Adrenal gland (tissue), 9 donors: ENCODE measurements at regions not wholly inside any gene's neighbourhood (a gene's known extent, or its start where the extent isn't known, plus 50 kb on each side); places are given as distances from the start of the nearest gene placed in this dataset.

Experiments used
- DNase-seq, 7 donors: peaks; one replicate each; pipeline ENCODE4 v3.0.0-alpha.2; 2019 to 2020
- H3K27ac ChIP-seq, 5 donors: fragments of 200-600 bp; sonication (generic) in 4 of 5; 1 replicate in 3 of 5; 2 replicates in 2 of 5; pipeline versions ENCODE4 v1.5.1 to v1.8.0; 2016 to 2020; ENCODE audit warnings: mild to moderate bottlenecking in 1 of 5
- H3K27me3 ChIP-seq: fragments of 200-600 bp; 2 replicates; pipeline ENCODE4 v1.8.0; 2021
- H3K36me3 ChIP-seq, 2 donors: fragments of 200-600 bp; replicated peaks in 1 of 2; 1 replicate in 1 of 2; 2 replicates in 1 of 2; pipeline versions ENCODE4 v1.5.1 to v1.8.0; 2018 to 2022
- H3K4me1 ChIP-seq, 2 donors: fragments of 200-600 bp; replicated peaks in 1 of 2; 1 replicate in 1 of 2; 2 replicates in 1 of 2; pipeline versions ENCODE4 v1.5.1 to v1.8.0; 2018 to 2021
- H3K4me3 ChIP-seq, 4 donors: fragments of 200-600 bp; sonication (generic) in 3 of 4; one replicate each; pipeline ENCODE4 v1.5.1; 2016 to 2018
- H3K9me3 ChIP-seq, 3 donors: fragments of 200-600 bp; sonication (generic) in 1 of 3; replicated peaks in 1 of 3; 1 replicate in 2 of 3; 2 replicates in 1 of 3; pipeline versions ENCODE4 v1.5.1 to v1.8.0; 2016 to 2021
- CTCF ChIP-seq, 6 experiments: fragments of 450-650 bp in 4 of 6; fragments of 200-600 bp in 2 of 6; sonication (generic) in 1 of 6; IDR thresholded peaks; 1 replicate in 5 of 6; 2 replicates in 1 of 6; pipeline versions ENCODE4 v1.5.1 to v1.8.0; 2016 to 2021; ENCODE audit warnings: antibody characterized with exemption in 6 of 6, mild to moderate bottlenecking in 2 of 6, moderate library complexity in 1 of 6
- POLR2A ChIP-seq, 2 donors: fragments of 450-650 bp; IDR thresholded peaks; one replicate each; pipeline ENCODE4 v1.6.1; 2017; ENCODE audit warnings: antibody characterized with exemption in 2 of 2, mild to moderate bottlenecking in 2 of 2, moderate library complexity in 1 of 2
- WGBS, 4 donors: extraction: QIAGEN DNeasy Blood & Tissue Kit in 2 of 4; methylation state at CpG; one replicate each; pipeline versions ENCODE4 v1.1.5 to v1.1.7; 2013 to 2017; 5-methylcytosine and 5-hydroxymethylcytosine counted together
- intact Hi-C, 2 donors: fragments of 100-400 bp; cut with DNase I; formaldehyde crosslinking; loops; one replicate each; pipeline versions ENCODE4 v1.14.1 to v1.15.0; 2022 to 2023
- donor health status: healthy with polysubstance abuse.
- donor health status: Bipolar disorder and iron deficiency.
- donor health status: DM: yes; HTN: yes; CAD: no.
- donor health status: DM: no; HTN: no; CAD: no.
- donor health status: DM: no; HTN: no; CAD: no.

GRCh38 chr2:171217330-171217729 is 56.6 kb upstream of the TLK1 start:
- WGBS, 4 donors = 68 to 81% (median 78%) methylated on average over 2 of the region's 2 CpGs
- Histone ChIP-seq H3K27ac (no peak overlapping the region), H3K4me3 (no peak overlapping the region), H3K9me3 (peaks cover 0 to 5% (median 0%) of the 10 kb centered on the region in 3 donors), H3K4me1 (no peaks in the 10 kb centered on the region), H3K27me3 (no peaks in the 10 kb centered on the region), H3K36me3 (no peaks in the 10 kb centered on the region)
- DNase-seq = no peak
- no peak for TF ChIP-seq POLR2A (IDR thresholded peaks at IDR 0.05)
- no peak for TF ChIP-seq CTCF (IDR thresholded peaks at IDR 0.05)
- intact Hi-C loops = no loop called here

GRCh38 chr2:171216631-171217030 is 55.9 kb upstream of the TLK1 start:
- no peak overlapping the region for H3K27ac ChIP-seq
- intact Hi-C loops = no loop called here
- no peaks in the 10 kb centered on the region for H3K36me3 ChIP-seq
- WGBS, 4 donors = 74 to 78% (median 77%) methylated on average over 5 of the region's 5 CpGs
- DNase-seq = no peak
- peaks cover 0 to 5% (median 0%) of the 10 kb centered on the region in 3 donors for H3K9me3 ChIP-seq
- H3K4me3 ChIP-seq = no peak overlapping the region
- H3K4me1 ChIP-seq = no peaks in the 10 kb centered on the region
- no peak for TF ChIP-seq CTCF (IDR thresholded peaks at IDR 0.05)
- no peak for TF ChIP-seq POLR2A (IDR thresholded peaks at IDR 0.05)
- H3K27me3 ChIP-seq = no peaks in the 10 kb centered on the region

GRCh38 chr2:171214093-171214492 is 53.4 kb upstream of the TLK1 start:
- Histone ChIP-seq H3K27me3 (no peaks in the 10 kb centered on the region), H3K4me1 (no peaks in the 10 kb centered on the region), H3K9me3 (peaks cover 0 to 3% (median 0%) of the 10 kb centered on the region in 3 donors), H3K36me3 (no peaks in the 10 kb centered on the region), H3K4me3 (no peak overlapping the region), H3K27ac (no peak overlapping the region)
- 85 to 97% (median 92%) methylated on average over 5 of the region's 5 CpGs for WGBS, 4 donors
- intact Hi-C loops = no loop called here
- DNase-seq = no peak
- TF ChIP-seq POLR2A (IDR thresholded peaks at IDR 0.05) = no peak
- no peak for TF ChIP-seq CTCF (IDR thresholded peaks at IDR 0.05)

GRCh38 chr2:171210864-171211431 is 50.3 kb upstream of the TLK1 start:
- intact Hi-C loops = no loop called here
- no peak for TF ChIP-seq POLR2A (IDR thresholded peaks at IDR 0.05)
- TF ChIP-seq CTCF (IDR thresholded peaks at IDR 0.05) = no peak
- no peak for DNase-seq
- no peaks in the 10 kb centered on the region for H3K9me3 ChIP-seq
- WGBS, 4 donors = 66 to 74% (median 72%) methylated on average over 8 of the region's 8 CpGs
- no peaks in the 10 kb centered on the region for H3K27me3 ChIP-seq
- H3K27ac ChIP-seq = no peak overlapping the region
- no peak overlapping the region for H3K4me3 ChIP-seq
- H3K4me1 ChIP-seq = no peaks in the 10 kb centered on the region
- H3K36me3 ChIP-seq = no peaks in the 10 kb centered on the region
